Umbilical cord (tissue), 1 donor: ENCODE measurements at regions not wholly inside any gene's neighbourhood (a gene's known extent, or its start where the extent isn't known, plus 50 kb on each side); places are given as distances from the start of the nearest gene placed in this dataset.
A peak's percentile ranks its signal among the peaks of the same experiment; 100 is the strongest.
"Not testable (repeated sequence)": the region's sequence is repeated elsewhere in the genome, so short reads cannot be mapped to it uniquely, and the experiment has no call there.

ENCODE experiments used
- DNase-seq: peaks from one replicate; pipeline ENCODE4 v3.0.0-alpha.2; 2015; ENCODE audit warnings: low spot score

DNA sequence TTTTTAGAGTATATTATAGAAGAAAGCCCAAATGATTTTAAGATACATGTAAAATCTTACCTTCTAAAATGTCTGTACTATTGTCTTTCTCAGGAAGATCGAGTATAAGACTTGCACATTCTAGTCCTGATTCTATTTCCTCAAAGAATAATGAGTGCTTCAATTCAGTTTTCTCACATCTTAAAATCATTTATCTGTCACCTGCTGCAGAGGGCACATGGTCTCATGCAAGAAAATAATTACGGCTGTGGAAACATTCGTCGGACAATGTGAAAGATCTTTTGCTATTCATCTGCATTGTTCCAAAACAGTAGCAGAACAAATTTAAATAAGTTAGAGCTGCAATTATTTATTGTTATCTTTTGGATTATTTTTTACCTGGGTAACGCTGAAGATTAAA lies 1403.5 kb downstream of the PCDH9 start:
- no peak for DNase-seq

GRCh38 chr13:65825039-65825438 lies 1405.1 kb downstream of the PCDH9 start:
- DNase-seq = no peak

- no peak for DNase-seq
These were observed 1422.1 kb downstream of the PCDH9 start for GRCh38 chr13:65808061-65808460.

GRCh38 chr13:65803530-65804392 lies 1426.4 kb downstream of the PCDH9 start:
- DNase-seq = peak; percentile 61

DNA sequence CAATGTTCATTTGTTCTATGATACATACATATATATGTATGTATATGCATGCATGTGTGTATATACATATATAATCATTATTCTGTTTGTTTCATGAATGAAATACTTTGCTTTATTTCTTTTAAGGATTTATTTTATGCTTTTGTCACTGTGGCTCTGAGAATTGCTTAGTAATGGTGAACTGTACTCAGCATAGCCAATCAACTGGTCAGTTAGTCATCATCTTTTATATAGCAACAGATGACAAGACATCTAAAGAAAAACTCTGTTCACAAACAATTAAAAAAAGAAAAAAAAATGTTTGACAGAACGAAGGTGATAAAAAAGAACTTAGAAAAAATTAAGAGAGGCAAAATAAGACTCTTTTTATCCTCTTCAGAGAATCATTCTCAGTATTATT lies 1440.3 kb downstream of the PCDH9 start:
- DNase-seq = no peak

- DNase-seq = no peak
These were observed 1443.1 kb downstream of the PCDH9 start for GRCh38 chr13:65787082-65787481.

GRCh38 chr13:65784088-65784816 lies 1445.9 kb downstream of the PCDH9 start:
- no peak for DNase-seq

GRCh38 chr13:65783383-65783782 lies 1446.8 kb downstream of the PCDH9 start:
- DNase-seq = no peak

DNA sequence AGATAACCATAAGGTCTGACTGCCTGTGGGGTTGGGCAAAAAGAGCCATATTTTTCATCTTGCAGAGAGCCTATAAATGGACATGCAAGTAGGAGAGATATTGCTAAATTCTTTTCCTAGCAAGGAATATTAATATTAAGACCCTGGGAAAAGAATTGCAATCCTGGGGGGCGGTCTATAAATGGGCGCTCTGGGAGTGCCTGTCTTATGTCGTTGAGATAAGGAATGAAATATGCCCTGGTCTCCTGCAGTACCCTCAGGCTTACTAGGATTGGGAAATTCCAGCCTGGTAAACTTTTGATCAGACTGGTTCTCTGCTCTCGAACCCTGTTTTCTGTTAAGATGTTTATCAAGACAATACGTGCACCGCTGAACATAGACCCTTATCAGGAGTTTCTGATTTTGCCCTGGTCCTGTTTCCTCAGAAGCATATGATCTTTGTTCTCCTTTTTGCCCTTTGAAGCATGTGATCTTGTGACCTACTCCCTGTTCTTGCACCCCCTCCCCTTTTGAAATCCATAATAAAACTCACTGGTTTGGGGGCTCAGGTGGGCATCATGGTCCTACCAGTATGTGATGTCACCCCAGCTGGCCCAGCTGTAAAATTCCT lies 1458.3 kb downstream of the PCDH9 start:
- not testable (repeated sequence) for DNase-seq

GRCh38 chr13:65768545-65768944 lies 1461.6 kb downstream of the PCDH9 start:
- no peak for DNase-seq

GRCh38 chr13:65763811-65764210 lies 1466.3 kb downstream of the PCDH9 start:
- no peak for DNase-seq

- no peak for DNase-seq
These were observed 1468.1 kb downstream of the PCDH9 start for GRCh38 chr13:65762012-65762411.

- DNase-seq = no peak
These were observed 1474.0 kb downstream of the PCDH9 start for GRCh38 chr13:65756071-65756671.

DNA sequence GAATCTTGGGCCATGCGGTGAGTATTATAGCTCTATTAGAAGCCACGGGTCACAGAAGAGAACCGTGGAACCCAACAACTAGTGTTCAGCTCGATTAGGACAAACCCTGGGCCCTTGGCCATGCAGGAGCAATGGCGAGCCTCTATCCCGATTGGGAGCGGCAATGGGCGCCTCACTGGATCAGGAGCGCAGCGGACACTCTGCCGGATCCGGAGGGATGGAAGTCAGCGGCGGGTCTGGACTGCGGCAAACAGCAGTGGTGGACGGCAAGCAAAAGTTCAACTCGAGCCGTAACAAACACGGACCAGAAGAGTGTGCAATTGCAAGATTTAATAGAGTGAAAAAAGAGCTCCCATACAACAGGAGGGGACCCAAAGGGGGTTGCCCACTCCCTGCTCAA lies 1481.9 kb downstream of the PCDH9 start:
- no peak for DNase-seq

- no peak for DNase-seq
These were observed 1483.7 kb downstream of the PCDH9 start for GRCh38 chr13:65746406-65746921.

DNA sequence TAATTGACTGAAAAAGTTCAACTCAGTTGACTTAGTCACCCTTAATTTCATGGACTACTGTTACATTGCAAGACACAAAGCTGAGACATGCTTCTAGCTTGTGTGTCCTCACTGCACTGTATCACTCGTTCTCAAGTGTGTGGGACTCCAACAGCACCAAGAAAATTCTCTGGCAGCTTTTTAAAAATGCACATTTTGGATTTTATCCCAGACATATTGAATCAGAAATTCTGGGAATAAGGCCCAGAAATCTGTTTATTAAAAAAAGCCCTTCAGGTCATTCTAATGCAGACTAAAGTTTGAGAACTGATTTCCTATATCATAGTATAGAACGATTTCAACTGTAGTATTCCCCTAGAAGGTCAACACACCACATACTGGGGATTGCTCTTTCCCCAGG lies 1485.3 kb downstream of the PCDH9 start:
- peak; percentile 47 for DNase-seq

DNA sequence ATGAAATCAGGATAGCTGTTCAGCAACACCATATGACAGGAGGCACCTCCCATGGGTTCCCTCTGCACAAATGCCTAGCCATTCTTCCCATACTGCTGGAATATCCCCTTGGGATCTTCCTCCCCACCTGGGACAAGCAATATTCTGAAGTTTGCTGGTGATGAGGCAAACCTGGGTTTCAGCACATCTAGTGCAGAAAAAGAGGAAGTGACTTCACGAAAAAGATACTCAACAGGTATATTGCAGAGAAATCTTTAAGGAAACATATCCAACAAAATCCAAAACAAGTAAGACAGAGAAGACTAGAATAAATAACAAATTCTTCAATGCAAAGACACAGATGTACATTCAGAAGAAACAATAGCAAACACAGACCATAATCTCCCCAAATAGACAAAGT lies 1497.0 kb downstream of the PCDH9 start:
- DNase-seq = no peak

DNA sequence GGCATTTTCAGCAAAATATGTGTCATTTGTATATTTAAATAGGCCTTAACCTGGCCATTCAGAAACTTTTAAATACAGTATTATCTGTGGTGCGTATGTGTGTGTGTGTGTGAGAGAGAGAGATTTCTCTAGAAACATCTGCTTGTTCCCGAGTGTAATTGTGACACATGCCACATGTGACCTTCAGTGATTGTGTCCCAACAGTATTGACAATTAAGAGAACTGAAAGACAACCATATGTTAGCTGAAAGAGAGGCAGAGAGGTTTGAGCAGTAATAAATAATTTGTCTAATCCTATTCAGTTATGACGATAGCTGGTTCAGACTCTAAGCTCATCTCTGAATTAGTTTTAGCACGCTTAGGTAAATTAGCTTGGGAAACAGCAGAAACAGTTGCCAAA lies 1503.1 kb downstream of the PCDH9 start:
- DNase-seq = no peak

DNA sequence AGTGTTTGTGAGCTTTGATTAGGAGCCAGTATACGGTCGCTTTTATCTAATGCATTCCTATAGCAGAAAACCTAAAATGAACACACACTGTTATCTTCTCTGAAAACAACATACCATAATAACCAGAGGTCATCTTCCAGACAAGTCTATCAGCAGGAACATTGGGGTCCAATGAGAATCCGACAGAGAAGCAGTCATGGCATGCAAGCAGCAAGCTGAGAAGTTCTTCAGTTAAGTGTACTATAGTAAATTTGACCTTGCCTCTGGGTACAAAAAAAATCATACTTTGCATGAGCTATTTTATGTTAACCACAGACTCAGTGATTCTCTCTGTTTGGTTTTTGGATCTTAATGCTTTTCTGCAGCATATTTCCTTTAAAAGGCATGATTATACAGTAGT lies 1505.1 kb downstream of the PCDH9 start:
- peak; percentile 15 for DNase-seq

DNA sequence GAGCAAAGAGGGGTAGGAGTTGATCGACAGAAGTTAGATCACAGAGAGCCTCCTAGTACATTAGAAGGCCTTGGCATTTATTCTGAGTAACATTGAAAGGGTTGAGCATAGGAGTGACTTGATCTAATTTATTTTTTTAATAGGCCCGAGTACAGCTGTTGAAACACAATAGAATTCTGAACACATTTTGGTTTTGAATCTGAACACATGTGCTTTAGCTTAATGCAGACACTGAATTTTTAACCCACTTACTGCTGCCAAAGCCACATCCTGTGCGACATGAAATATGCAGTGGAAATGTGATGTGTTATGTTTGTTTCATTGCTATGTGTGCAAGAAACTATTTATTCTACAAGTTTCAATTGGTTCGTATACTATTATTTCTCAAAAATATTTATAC lies 1505.9 kb downstream of the PCDH9 start:
- DNase-seq = no peak

DNA sequence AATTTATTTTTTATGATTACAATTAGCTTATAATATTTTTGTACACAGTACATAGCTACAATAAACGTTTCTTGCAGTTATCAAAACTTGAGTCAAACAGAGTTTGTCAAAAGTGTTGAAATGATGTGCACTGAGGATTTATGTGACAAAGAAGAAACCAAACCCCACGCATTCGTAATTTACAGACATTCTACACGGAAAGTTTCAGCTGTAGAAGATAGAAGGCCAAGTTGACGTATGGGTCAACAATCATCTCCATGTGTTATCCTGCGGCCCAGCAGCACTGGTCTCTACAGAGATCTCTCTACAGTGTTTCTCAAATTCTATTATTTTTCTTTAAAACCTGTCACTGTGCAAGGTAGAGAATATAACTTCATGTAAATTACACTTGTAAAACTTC lies 1507.6 kb downstream of the PCDH9 start:
- no peak for DNase-seq

DNA sequence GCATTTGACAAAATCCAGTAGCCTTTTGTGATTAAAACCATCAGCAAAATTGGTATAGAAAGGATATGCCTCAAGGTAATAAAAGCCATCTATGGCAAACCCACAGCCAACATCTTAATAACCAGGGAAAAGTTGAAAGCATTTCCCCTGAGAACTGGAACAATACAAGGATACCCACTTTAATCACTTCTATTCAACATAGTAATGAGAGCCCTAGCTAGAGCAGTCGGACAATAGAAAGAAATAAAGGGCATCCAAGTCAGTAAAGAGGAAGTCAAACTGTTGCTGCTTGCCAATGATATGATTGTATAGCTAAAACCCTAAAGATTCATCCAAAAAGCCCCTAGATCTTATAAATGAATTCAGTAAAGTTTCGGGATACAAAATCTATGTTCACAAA lies 1510.3 kb downstream of the PCDH9 start:
- no peak for DNase-seq
